CD14-positive monocyte (primary cell): ENCODE measurements at regions not wholly inside any gene's neighbourhood (a gene's known extent, or its start where the extent isn't known, plus 50 kb on each side); places are given as distances from the start of the nearest gene placed in this dataset.

ENCODE experiments used
- DNase-seq, 3 donors: peaks; one replicate each; pipeline ENCODE4 v3.0.0-alpha.2; 2011 to 2022
- H2AFZ ChIP-seq: 2 replicates; pipeline ENCODE4 v1.6.0; 2012; ENCODE audit warnings: mild to moderate bottlenecking, low read depth, low read length, inconsistent platforms; ENCODE audit not compliant: insufficient read depth, poor library complexity, severe bottlenecking
- H3K27ac ChIP-seq, 2 donors: 1 replicate in 1 of 2; 2 replicates in 1 of 2; pipeline ENCODE4 v1.5.1; 2012 to 2013; ENCODE audit warnings: low read length in 2 of 2, control low read depth in 1 of 2, inconsistent platforms in 1 of 2, low read depth in 1 of 2, mild to moderate bottlenecking in 1 of 2
- H3K27me3 ChIP-seq, 2 donors: one replicate each; pipeline versions ENCODE4 v1.6.0 to v1.6.1; 2011 to 2013; ENCODE audit warnings: low read length in 2 of 2; ENCODE audit not compliant: control insufficient read depth in 2 of 2, insufficient read depth in 2 of 2
- H3K36me3 ChIP-seq, 2 donors: replicated peaks in 1 of 2; 1 replicate in 1 of 2; 2 replicates in 1 of 2; pipeline versions ENCODE4 v1.5.1 to v1.6.1; 2012 to 2013; ENCODE audit warnings: low read length in 2 of 2, control low read depth in 1 of 2, inconsistent platforms in 1 of 2, mild to moderate bottlenecking in 1 of 2; ENCODE audit not compliant: insufficient read depth in 2 of 2, control insufficient read depth in 1 of 2
- H3K4me1 ChIP-seq, 2 donors: 1 replicate in 1 of 2; 2 replicates in 1 of 2; pipeline versions ENCODE4 v1.5.1 to v1.6.1; 2012 to 2013; ENCODE audit warnings: low read length in 2 of 2, control low read depth in 1 of 2, inconsistent platforms in 1 of 2, mild to moderate bottlenecking in 1 of 2, moderate library complexity in 1 of 2; ENCODE audit not compliant: insufficient read depth in 2 of 2, control insufficient read depth in 1 of 2
- H3K4me2 ChIP-seq: replicated peaks from 2 replicates; pipeline ENCODE3; 2012; ENCODE audit warnings: low read length, moderate library complexity, mild to moderate bottlenecking; ENCODE audit not compliant: poor library complexity, severe bottlenecking; ENCODE audit errors: extremely low read depth
- H3K4me3 ChIP-seq, 3 experiments: fragments of 200-600 bp in 1 of 3; sonication (generic) in 1 of 3; replicated peaks in 1 of 3; 1 replicate in 2 of 3; 2 replicates in 1 of 3; pipeline ENCODE4 v1.5.1; 2011 to 2013; ENCODE audit warnings: low read length in 3 of 3, mild to moderate bottlenecking in 3 of 3, control low read depth in 2 of 3, low read depth in 2 of 3, inconsistent platforms in 1 of 3, moderate library complexity in 1 of 3
- H3K79me2 ChIP-seq: 2 replicates; pipeline ENCODE4 v1.6.0; 2012; ENCODE audit warnings: mild to moderate bottlenecking, control low read depth, inconsistent platforms, low read length, moderate library complexity; ENCODE audit not compliant: insufficient read depth
- H3K9ac ChIP-seq: 2 replicates; pipeline ENCODE4 v1.6.0; 2017; ENCODE audit warnings: low read length, mild to moderate bottlenecking; ENCODE audit not compliant: insufficient read depth, poor library complexity, severe bottlenecking
- H3K9me3 ChIP-seq, 2 donors: replicated peaks in 1 of 2; 1 replicate in 1 of 2; 2 replicates in 1 of 2; pipeline versions ENCODE4 v1.5.1 to v1.6.1; 2012 to 2013; ENCODE audit warnings: low read length in 2 of 2, control low read depth in 1 of 2; ENCODE audit not compliant: control insufficient read depth in 1 of 2, insufficient read depth in 1 of 2
- H4K20me1 ChIP-seq: 2 replicates; pipeline ENCODE4 v1.6.0; 2012; ENCODE audit warnings: mild to moderate bottlenecking, low read length, control low read depth, moderate library complexity; ENCODE audit not compliant: insufficient read depth
- H3K27ac Mint-ChIP-seq, 7 donors: one replicate each; pipeline ENCODE4 v1.8.0; 2020; ENCODE audit warnings: mild to moderate bottlenecking in 7 of 7, mixed read lengths in 7 of 7, moderate library complexity in 6 of 7, inconsistent platforms in 2 of 7
- H3K27me3 Mint-ChIP-seq, 3 donors: one replicate each; pipeline ENCODE4 v1.8.0; 2021 to 2022; ENCODE audit warnings: low read depth in 3 of 3, mild to moderate bottlenecking in 3 of 3, mixed read lengths in 3 of 3, moderate library complexity in 3 of 3, inconsistent platforms in 1 of 3
- H3K36me3 Mint-ChIP-seq, 2 donors: one replicate each; pipeline ENCODE4 v1.8.0; 2020; ENCODE audit warnings: mixed read lengths in 2 of 2, inconsistent platforms in 1 of 2, mild to moderate bottlenecking in 1 of 2
- H3K4me1 Mint-ChIP-seq: one replicate; pipeline ENCODE4 v1.8.0; 2020; ENCODE audit warnings: mild to moderate bottlenecking, mixed read lengths
- H3K4me3 Mint-ChIP-seq, 2 donors: one replicate each; pipeline ENCODE4 v1.8.0; 2020; ENCODE audit warnings: mild to moderate bottlenecking in 2 of 2, mixed read lengths in 2 of 2, moderate library complexity in 1 of 2
- H3K9me3 Mint-ChIP-seq, 7 donors: one replicate each; pipeline ENCODE4 v1.8.0; 2020 to 2022; ENCODE audit warnings: mixed read lengths in 7 of 7, mild to moderate bottlenecking in 6 of 7, moderate library complexity in 6 of 7, inconsistent platforms in 2 of 7
- WGBS: methylation state at CpG from one replicate; pipeline ENCODE4 v1.1.5; 2013; ENCODE audit warnings: missing lambda C conversion rate; ENCODE audit not compliant: insufficient coverage; 5-methylcytosine and 5-hydroxymethylcytosine counted together
- intact Hi-C, 2 donors: fragments of 100-400 bp; cut with micrococcal nuclease; formaldehyde crosslinking; loops; one replicate each; pipeline versions ENCODE4 v1.15.0 to v1.15.1; 2023
- TF ChIP-seq, protein P1 (sequence below): fragments of 200-600 bp; IDR thresholded peaks from one replicate; pipeline ENCODE4 v1.8.0; 2022; ENCODE audit warnings: antibody characterized with exemption, mild to moderate bottlenecking

DNA sequence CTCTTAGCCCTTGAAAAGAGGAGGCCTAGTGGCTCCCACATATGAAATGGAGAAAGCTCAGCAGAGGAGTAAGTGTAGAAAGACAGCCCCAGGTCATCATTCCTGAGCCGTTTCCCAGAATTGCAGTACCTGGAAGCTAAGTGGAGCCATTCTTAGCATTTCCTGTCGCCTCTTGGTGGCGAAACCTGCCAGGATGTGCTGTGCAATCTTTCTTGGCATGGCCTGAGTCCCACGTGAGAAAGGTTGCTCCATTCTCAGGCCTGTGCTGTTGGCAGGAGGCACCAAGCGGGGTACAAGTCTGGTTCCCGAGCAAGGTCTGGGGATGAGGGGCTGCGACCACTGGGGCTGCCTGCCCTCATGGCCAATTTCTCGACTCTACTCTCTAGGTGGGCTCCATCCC lies 207.2 kb upstream of the TPM1 start:
- peaks cover 10% of the 10 kb centered on the region for H3K4me1 Mint-ChIP-seq
- H3K9me3 ChIP-seq = no peaks in the 10 kb centered on the region
- H3K27ac ChIP-seq = no peak overlapping the region
- H3K27ac Mint-ChIP-seq = no peak overlapping the region
- no peak overlapping the region for H3K4me3 Mint-ChIP-seq
- H3K27me3 ChIP-seq = no peaks in the 10 kb centered on the region
- DNase-seq = no peak
- H3K79me2 ChIP-seq = no peaks in the 10 kb centered on the region
- intact Hi-C loops = no loop called here
- no peak overlapping the region for H3K9ac ChIP-seq
- peaks cover 0 to 1% (median 0%) of the 10 kb centered on the region in 7 donors for H3K9me3 Mint-ChIP-seq
- no peaks in the 10 kb centered on the region for H3K36me3 Mint-ChIP-seq
- no peaks in the 10 kb centered on the region for H3K27me3 Mint-ChIP-seq
- no peak overlapping the region for H3K4me2 ChIP-seq
- TF ChIP-seq, protein P1, sequence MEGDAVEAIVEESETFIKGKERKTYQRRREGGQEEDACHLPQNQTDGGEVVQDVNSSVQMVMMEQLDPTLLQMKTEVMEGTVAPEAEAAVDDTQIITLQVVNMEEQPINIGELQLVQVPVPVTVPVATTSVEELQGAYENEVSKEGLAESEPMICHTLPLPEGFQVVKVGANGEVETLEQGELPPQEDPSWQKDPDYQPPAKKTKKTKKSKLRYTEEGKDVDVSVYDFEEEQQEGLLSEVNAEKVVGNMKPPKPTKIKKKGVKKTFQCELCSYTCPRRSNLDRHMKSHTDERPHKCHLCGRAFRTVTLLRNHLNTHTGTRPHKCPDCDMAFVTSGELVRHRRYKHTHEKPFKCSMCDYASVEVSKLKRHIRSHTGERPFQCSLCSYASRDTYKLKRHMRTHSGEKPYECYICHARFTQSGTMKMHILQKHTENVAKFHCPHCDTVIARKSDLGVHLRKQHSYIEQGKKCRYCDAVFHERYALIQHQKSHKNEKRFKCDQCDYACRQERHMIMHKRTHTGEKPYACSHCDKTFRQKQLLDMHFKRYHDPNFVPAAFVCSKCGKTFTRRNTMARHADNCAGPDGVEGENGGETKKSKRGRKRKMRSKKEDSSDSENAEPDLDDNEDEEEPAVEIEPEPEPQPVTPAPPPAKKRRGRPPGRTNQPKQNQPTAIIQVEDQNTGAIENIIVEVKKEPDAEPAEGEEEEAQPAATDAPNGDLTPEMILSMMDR = no peak
- no peak overlapping the region for H3K4me3 ChIP-seq
- peaks cover 3 to 5% of the 10 kb centered on the region in 2 donors for H3K4me1 ChIP-seq
- WGBS = 59% methylated on average over 8 of the region's 8 CpGs
- no peaks in the 10 kb centered on the region for H3K36me3 ChIP-seq
- no peak overlapping the region for H2AFZ ChIP-seq
- H4K20me1 ChIP-seq = no peaks in the 10 kb centered on the region

DNA sequence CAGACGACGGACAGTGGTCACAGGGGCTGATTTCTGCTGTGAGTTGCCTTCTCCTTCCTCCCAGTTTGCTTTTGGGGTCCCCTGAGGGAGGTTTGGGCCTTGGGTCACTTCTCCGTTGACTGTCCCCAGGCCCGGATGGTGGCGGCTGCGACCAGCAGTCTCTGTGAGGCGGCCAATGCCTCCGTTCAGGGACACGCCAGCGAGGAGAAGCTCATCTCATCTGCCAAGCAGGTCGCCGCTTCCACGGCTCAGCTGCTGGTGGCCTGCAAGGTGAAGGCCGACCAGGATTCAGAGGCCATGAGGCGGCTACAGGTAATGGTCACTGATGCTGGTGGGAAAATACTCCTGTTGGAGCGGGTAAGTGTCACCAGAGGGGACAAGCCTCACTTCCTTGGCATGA lies 206.8 kb upstream of the TPM1 start:
- Mint-ChIP-seq H3K36me3 (no peaks in the 10 kb centered on the region), H3K4me3 (no peak overlapping the region), H3K27ac (no peak overlapping the region), H3K4me1 (peaks cover 10% of the 10 kb centered on the region), H3K9me3 (peaks cover 0 to 1% (median 0%) of the 10 kb centered on the region in 7 donors), H3K27me3 (no peaks in the 10 kb centered on the region)
- WGBS = 97% methylated on average over 16 of the region's 16 CpGs
- DNase-seq = no peak
- no peak overlapping the region for H3K27ac ChIP-seq
- no peaks in the 10 kb centered on the region for H4K20me1 ChIP-seq
- H3K9ac ChIP-seq = no peak overlapping the region
- H3K4me2 ChIP-seq = no peak overlapping the region
- no peaks in the 10 kb centered on the region for H3K36me3 ChIP-seq
- peaks cover 3 to 5% of the 10 kb centered on the region in 2 donors for H3K4me1 ChIP-seq
- no peak overlapping the region for H2AFZ ChIP-seq
- no peaks in the 10 kb centered on the region for H3K9me3 ChIP-seq
- no peak overlapping the region for H3K4me3 ChIP-seq
- intact Hi-C loops = no loop called here
- H3K27me3 ChIP-seq = no peaks in the 10 kb centered on the region
- no peaks in the 10 kb centered on the region for H3K79me2 ChIP-seq
- TF ChIP-seq, protein P1 = no peak
